Right lung (tissue), 2 donors: ENCODE measurements at regions not wholly inside any gene's neighbourhood (a gene's known extent, or its start where the extent isn't known, plus 50 kb on each side); places are given as distances from the start of the nearest gene placed in this dataset.
"Not testable (repeated sequence)": the region's sequence is repeated elsewhere in the genome, so short reads cannot be mapped to it uniquely, and the experiment has no call there.

Experiments used
- DNase-seq, 2 donors: peaks; one replicate each; pipeline ENCODE4 v3.0.0-alpha.2; 2013

DNA sequence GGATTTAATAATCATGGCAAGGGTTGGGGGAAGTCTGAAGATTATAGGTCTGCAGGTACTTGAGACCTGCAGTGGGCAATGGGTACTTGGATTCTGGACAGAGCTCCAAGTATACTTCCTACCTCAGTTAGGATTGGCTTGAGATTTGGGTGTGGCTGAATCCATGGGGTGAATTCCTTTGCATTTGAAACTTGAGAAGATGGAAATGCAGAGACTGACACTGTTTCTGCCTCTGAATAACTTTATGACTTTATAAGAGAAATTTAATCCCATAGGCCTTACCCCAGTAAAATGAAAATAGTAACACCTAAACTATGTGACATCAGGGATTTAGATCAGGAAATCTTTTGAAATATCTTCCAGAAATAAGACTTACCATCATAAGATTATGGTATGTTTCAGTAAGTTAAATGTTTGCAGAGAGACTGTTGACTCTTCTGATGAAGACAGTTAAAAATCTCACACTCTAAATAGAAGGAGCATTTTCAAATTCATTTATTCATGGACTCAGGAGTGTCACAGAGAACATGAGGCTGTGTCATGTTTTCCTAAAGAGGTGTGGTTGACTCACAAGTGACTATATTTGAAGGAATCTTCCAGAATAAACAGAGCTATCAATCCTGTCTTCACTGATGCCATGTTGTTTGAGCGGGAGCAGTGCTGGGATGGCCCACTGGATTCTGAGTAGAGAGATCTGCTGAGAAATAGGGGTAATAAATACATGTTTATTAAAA lies 513.5 kb upstream of the NR3C2 start:
- no peak for DNase-seq

DNA sequence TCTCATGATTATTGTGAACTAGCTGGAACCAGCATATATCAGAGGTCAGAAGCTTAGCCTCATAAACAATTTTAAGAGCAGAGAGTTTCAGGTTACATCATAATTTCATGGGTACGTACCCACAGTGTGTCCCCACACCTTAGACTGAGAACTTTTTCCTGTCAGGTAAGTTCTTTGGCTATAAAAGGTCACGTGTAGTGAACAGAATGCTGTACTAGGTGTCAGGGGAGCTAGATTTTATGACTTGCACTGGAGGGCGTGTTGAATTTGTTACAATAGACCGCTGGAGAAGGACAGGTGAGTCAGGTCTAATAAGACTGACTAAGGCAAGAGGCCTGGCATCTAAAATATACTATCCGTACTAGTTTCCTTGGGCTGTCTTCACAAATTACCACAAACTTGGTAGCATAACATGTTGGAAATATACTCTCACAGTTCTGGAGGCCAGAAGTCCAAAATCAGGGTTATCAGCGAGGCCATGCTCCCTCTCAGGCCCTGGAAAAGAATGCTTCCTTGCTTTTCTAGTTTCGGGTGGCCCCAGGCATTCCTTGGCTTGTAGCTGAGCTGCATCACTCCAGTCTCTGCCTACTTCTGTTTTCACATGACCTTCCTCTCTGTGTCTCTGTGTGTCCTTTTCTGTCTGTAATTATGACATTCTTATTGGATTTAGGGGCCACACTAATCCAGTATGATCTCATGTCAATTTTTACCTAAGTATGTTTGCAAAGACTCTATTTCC lies 512.0 kb upstream of the NR3C2 start:
- DNase-seq = no peak

DNA sequence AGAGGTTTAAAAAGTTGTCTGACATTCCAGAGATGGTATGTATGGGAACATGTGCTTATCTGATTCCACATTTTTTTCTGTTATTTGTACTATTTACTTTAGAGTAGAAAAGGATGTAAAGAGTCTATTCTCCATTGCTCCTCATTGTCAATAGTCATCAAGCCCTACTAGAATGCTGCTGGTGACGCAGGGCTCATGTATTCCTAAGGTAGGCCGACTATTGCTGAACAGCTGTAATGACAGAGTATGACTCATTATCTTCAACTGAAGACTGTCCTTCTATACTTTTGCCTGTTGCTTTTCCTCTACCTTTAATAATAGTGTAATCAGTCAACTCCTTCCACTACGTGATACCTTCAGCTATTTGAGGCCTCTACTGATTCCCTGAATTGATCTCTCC lies 509.1 kb upstream of the NR3C2 start:
- no peak for DNase-seq

- DNase-seq = no peak
Measured at GRCh38 chr4:148946271-148946670, 504.1 kb upstream of the NR3C2 start.

DNA sequence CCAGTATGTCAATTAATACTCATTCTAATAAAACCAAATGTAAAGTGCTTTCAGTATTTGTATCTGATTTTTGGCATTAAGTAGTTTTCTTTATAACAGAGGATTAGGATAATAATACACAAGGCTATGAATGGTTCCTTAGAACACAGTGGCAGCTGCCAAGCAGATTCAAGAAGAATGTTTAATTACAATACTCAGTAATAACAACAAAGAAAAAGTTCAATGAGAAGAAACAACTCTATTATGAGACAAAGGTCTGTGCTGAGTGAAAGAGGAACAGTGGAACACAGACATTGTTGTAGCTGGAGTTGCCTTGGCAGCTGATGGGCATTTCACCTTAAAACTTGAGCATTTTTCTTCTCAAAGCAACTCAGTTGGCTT lies 502.6 kb upstream of the NR3C2 start:
- no peak for DNase-seq

DNA sequence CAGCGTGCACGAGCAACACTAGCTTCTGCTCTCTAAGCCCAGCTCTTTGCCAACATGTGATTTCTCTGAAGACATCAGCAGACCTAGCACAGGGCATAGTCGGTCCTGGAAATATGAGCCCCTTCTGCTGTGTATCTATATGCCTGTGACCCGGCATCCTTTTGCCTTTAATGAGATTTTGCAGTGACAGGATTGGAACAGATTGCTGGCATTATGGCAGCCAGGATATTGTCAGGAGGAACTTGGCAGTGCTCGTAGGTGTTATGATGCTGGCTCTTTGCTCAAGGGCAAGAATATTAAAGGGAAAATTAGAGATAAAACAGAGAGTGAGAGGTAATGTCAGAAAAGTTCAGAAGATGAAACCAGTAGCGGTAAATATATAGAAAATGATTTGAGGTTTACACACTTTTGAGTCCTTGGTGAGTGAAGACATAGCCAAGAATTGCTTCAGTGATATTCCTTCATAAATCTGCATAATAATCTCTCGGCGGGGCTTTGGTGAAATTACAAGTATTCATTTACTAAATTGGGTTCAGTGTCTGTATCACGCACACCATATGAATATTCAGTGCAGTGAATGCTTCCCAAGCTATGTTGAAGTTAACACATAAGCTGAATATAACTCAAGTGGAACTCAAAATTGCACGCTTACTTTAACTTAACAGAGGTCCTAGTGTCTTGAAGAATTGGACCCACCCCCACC lies 502.1 kb upstream of the NR3C2 start:
- no peak for DNase-seq

DNA sequence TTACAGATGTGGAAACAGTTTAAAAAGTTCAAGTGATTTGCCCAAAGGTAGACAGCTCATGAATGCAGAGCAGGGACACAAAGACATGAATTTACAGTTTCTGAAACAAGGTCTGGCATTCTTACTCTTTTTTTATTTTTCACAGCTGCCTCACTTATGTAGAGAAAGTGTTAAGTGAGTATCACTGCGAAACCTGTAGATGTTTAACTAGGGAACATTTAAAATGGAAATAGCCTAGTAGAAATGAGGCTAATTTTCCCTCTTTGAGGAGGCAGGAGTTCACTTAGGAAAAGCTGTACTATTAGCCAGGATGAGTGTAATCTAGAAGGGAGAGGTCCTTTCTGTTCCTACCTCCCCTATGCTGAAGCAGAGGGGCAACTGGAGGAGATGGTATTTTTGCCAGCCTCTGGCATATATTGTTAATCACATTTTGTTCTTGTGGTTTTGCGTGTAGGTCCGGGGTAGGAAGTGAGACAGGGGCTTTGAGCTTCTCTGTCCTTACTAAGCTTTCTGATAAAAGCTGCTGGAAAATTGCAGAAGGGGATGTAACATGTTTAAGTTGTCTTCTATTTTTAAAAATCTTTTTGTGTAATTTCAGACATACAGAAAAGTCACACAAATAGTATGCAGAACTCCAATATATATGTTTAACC lies 492.8 kb upstream of the NR3C2 start:
- DNase-seq = no peak

DNA sequence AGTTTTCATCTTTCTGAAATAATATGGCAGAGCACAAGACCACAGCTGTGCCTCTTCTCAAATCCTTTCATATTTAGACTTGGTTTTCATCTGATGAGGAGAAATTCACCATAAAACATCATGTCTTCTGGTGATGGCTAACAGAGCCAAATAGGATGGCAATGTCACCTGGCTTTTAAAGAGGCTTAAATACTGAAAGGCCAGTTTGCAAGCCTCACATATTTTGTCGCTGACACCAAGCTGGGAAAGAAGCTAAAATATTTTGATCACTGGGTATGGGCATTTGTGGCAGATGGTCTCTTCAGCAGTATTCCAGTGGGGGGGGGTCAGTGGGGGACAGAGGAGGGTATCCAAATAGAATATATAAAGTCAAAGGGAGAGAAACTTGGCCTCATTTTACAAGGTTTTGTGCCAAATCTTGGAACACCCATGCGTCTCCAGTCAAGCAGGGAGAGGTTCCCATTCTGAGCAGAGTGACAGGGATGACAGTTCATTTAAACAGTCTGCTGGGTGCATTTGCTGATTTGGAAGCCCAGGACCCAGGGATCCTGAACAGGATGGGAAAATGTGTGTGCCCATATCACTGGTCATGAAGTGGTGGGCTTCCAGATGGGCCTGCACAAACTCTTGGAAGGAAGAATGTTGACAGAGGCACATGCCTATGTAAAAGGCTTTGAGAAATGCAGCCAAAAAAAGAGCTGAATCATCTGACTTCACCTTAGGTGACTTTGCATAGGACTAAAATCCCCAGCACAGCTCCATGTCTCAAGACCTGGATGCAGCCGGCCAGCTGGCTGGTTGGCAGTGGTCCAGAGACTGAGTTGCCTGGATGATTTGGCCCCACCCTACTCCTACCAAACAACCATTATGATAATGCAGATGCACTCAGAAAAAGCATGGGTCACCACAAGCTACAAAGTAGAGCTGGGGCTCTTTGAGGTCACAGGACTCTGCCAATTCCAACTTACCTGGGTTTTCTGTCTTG lies 484.4 kb upstream of the NR3C2 start:
- peak; percentile 3 to 6 for DNase-seq

DNA sequence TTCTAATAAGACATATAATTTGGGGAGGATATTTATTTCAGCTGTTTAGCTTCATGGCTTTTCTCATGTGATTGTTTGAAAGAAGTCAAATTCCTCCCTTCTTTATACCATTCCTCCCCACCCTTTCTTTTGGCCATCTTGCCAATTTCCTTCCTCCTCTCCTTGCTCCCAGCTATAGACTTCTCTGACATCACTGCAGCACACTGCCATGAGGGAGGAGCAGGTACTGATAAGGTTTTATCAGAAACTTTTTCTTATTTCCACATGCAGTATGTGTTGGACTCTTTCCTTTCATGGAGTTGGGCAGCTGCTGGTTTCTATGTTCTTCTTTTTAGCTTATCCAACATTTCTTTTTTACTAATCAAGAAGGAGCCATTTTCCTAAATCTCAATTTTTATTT lies 481.7 kb upstream of the NR3C2 start:
- no peak for DNase-seq

GRCh38 chr4:148922497-148922896 lies 480.3 kb upstream of the NR3C2 start:
- DNase-seq = no peak

GRCh38 chr4:148914734-148915133 lies 472.5 kb upstream of the NR3C2 start:
- DNase-seq = no peak

DNA sequence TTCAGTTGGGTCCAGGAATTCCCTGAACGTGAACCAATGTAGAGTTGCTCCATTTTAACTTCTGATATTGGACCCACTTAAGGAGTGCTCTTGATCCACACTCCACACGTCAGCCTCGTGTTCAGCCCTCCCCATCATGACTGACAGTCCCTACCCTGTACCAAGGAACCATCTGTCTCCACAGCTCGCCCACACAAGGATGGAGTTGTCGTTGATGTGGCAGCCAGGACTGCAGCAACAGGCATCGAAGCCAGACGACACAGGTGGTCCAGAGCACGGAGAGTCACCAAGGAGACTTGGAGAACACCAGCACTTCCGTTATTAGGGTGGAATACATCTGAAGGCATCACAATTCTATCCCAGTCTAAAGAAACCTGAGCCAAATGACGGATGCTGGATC lies 472.1 kb upstream of the NR3C2 start:
- DNase-seq = no peak

- no peak for DNase-seq
Measured at GRCh38 chr4:148903388-148903787, 461.2 kb upstream of the NR3C2 start.

DNA sequence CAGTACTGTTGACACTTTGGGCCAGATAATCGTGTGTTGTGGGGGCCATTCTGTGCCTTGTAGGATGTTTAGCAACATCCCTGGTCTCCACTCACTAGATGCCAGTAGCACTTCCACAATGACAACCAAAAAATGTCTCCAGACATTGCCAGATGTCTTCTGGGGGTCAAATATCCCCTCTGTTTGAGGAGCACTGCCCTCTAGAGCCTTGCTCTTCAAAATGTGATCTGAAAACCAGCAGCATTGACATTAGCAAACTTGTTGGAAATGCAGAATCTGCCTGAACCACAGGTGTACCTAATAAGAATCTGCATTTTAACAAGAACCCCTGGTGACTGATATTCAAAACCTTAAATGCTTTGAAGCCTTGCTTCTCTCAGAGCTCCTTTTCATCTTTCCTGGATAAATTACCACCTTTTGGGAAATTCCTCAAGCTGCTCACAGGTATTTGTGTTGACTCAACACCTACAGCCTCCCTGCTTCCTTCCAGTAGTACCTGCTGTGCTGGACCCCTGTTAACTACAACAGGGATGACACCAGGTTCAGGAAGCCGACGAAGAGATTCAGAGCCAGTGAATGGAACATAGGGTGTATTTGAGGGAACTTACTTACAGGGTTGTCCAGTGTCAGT lies 459.0 kb upstream of the NR3C2 start:
- DNase-seq = no peak

- not testable (repeated sequence) for DNase-seq
Measured at GRCh38 chr4:148898139-148898538, 455.9 kb upstream of the NR3C2 start.

DNA sequence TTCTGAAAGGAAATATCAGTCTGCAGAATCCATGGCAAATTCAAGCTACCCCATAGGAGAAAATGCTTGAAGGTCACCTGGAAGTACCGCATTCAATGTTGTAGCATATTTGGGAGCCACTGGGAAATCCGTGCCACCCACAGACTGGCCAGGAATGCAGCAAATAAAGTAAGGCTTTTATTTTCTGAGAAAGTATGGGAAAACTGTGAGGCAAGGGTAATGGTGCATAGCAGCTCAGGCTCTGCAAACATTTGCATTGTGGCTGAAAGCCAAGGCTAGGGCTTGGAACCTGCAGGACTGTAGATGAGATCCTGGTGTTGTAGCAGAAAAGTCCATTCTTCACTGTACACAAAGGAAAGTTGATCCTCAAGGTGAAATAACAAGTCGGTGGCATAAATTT lies 450.9 kb upstream of the NR3C2 start:
- DNase-seq = no peak

DNA sequence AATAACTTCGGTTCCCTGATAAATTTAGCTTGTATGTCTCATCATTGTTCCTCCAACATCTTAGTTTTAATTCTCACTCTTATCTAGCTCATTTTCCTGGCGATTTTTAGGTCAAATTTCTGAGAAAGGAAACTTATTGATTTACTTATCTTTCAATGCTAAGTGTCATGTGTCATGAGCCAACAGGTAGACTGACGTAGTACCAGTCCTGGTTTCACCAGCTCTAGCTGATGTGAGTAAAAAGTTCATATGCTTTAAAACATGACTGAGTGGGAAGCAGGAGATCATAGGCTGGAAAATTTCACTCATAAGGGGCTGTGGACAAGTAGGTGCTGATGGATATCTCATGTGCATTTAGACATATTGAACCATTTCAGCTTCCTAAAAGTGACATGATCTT lies 441.7 kb upstream of the NR3C2 start:
- DNase-seq = no peak

DNA sequence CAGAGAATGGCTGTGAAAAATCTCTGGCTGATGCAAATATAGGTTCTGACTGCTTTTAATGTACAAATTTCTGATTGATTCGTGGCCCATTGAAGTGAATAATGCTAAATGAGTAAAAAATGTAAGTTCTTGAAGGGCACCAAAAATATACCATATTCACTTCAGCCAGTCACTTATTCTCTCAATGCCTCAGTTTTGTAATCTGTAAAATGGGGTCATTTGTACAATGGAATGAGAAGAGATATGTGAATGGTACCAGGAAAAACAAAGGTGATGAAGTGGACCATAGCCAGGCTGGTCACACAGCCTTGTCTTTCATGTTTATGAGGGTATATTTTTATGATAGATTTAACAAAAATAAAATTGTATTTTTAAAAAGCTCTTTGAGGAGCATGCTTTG lies 441.2 kb upstream of the NR3C2 start:
- DNase-seq = no peak

GRCh38 chr4:148881860-148882643 lies 439.8 kb upstream of the NR3C2 start:
- no peak for DNase-seq

- no peak for DNase-seq
Measured at GRCh38 chr4:148874331-148874730, 432.1 kb upstream of the NR3C2 start.
